GM12873 (cell line): ENCODE measurements at regions not wholly inside any gene's neighbourhood (a gene's known extent, or its start where the extent isn't known, plus 50 kb on each side); places are given as distances from the start of the nearest gene placed in this dataset.

Experiments
- TF ChIP-seq, protein P1 (sequence below): IDR thresholded peaks from 2 replicates; pipeline ENCODE4 v1.5.1; 2012; ENCODE audit warnings: low read depth, mild to moderate bottlenecking, moderate library complexity, low read length, control low read depth; ENCODE audit not compliant: insufficient read depth; ENCODE audit errors: missing control alignments

DNA sequence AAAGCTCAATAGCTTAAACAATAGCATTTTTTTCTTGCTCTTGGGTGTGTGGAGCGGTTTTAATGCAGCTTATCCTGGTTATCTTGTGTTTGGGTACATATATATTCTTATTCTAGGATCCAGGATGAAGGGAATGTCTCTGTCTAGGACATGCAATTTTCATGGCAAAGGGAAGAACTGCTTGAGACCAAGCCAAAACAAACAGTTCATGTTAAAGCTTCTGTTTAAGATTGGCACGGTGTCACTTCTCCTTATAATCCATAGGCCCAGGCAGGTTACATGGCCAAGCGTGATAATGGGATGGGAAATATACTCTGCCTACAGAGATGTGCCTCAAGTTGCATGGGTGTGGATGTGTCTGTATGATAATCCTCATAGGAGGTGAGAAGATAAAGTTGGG is 177.1 kb upstream of the PGR start:
- TF ChIP-seq, protein P1, sequence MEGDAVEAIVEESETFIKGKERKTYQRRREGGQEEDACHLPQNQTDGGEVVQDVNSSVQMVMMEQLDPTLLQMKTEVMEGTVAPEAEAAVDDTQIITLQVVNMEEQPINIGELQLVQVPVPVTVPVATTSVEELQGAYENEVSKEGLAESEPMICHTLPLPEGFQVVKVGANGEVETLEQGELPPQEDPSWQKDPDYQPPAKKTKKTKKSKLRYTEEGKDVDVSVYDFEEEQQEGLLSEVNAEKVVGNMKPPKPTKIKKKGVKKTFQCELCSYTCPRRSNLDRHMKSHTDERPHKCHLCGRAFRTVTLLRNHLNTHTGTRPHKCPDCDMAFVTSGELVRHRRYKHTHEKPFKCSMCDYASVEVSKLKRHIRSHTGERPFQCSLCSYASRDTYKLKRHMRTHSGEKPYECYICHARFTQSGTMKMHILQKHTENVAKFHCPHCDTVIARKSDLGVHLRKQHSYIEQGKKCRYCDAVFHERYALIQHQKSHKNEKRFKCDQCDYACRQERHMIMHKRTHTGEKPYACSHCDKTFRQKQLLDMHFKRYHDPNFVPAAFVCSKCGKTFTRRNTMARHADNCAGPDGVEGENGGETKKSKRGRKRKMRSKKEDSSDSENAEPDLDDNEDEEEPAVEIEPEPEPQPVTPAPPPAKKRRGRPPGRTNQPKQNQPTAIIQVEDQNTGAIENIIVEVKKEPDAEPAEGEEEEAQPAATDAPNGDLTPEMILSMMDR: no peak

- TF ChIP-seq, protein P1: no peak
Observed at GRCh38 chr11:101305496-101305895, 175.9 kb upstream of the PGR start.

GRCh38 chr11:101299210-101299609 is 169.6 kb upstream of the PGR start:
- TF ChIP-seq, protein P1: no peak

GRCh38 chr11:101296896-101297295 is 167.3 kb upstream of the PGR start:
- TF ChIP-seq, protein P1: no peak

GRCh38 chr11:101292661-101293240 is 163.1 kb upstream of the PGR start:
- TF ChIP-seq, protein P1: no peak

DNA sequence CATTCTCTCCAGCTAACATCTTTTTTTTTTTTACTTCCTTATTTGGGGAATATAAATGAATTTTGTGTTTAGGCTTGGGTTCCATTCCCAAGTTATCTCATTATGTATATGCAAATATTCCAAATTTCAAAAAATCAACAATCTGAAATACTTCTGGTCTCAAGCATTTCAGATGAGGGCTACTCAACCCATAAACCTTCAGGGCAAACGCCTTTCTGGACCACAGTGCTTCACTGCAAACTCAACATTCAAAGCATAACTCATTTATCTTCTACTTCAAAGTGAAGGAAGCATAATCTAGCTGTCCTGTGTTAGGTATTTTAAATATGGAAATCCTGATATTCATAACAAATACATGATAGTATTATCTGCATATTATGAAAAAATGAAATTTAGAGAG is 161.7 kb upstream of the PGR start:
- TF ChIP-seq, protein P1: no peak

DNA sequence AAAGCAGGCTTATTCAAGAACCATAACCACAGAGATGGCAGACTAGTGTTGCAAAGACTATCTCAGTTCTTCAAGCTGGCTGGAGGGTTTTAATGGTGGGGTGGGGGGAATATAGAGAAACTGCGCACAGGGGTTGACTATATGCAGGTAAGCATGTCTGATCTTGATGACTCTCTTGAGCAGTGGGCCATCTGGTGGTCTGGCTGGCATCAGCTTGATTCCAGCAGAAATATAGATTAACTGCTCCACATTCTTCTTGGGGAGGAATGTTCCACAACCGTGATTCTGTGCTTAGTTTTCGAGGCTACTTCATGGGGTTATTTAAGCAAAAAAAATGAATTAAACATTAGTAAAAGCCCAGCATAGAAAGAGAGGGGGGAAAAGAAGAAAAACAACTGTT is 158.8 kb upstream of the PGR start:
- TF ChIP-seq, protein P1: no peak
